Kidney (tissue), 13 donors: ENCODE measurements at regions not wholly inside any gene's neighbourhood (a gene's known extent, or its start where the extent isn't known, plus 50 kb on each side); places are given as distances from the start of the nearest gene placed in this dataset.

Experiments
- DNase-seq, 5 donors: peaks; one replicate each; pipeline ENCODE4 v3.0.0-alpha.2; 2013 to 2020
- FAIRE-seq: peaks from 2 replicates; lab custom pipeline; 2012; peaks lifted over from hg19 to GRCh38; lab: Jason Lieb, UNC
- H3K27ac ChIP-seq, 2 donors: one replicate each; pipeline ENCODE4 v1.7.0; 2013; ENCODE audit warnings: low read depth in 2 of 2, low read length in 2 of 2, inconsistent platforms in 1 of 2
- H3K27me3 ChIP-seq: one replicate; pipeline ENCODE4 v1.7.1; 2013; ENCODE audit warnings: low read length, inconsistent platforms; ENCODE audit not compliant: control insufficient read depth, insufficient read depth
- H3K36me3 ChIP-seq, 3 donors: one replicate each; pipeline versions ENCODE4 v1.7.0 to v1.7.1; 2013; ENCODE audit warnings: low read length in 3 of 3, control low read depth in 1 of 3, inconsistent platforms in 1 of 3; ENCODE audit not compliant: insufficient read depth in 3 of 3, control insufficient read depth in 2 of 3
- H3K4me1 ChIP-seq, 3 donors: one replicate each; pipeline versions ENCODE4 v1.7.0 to v1.7.1; 2013; ENCODE audit warnings: low read length in 3 of 3, inconsistent platforms in 1 of 3, low read depth in 1 of 3; ENCODE audit not compliant: control insufficient read depth in 2 of 3, insufficient read depth in 2 of 3
- H3K4me3 ChIP-seq, 3 donors: one replicate each; pipeline versions ENCODE4 v1.7.0 to v1.8.1; 2013; ENCODE audit warnings: low read length in 3 of 3, control low read depth in 1 of 3, inconsistent platforms in 1 of 3
- H3K9ac ChIP-seq, 3 donors: one replicate each; pipeline versions ENCODE4 v1.7.0 to v1.7.1; 2013; ENCODE audit warnings: low read length in 3 of 3, control low read depth in 1 of 3, inconsistent platforms in 1 of 3
- H3K9me3 ChIP-seq, 3 donors: one replicate each; pipeline versions ENCODE4 v1.7.0 to v1.7.1; 2013; ENCODE audit warnings: low read length in 3 of 3, control low read depth in 1 of 3, inconsistent platforms in 1 of 3; ENCODE audit not compliant: control insufficient read depth in 2 of 3, insufficient read depth in 1 of 3
- CTCF ChIP-seq: IDR thresholded peaks from 3 replicates; pipeline ENCODE4 v1.5.1; 2012; ENCODE audit warnings: mild to moderate bottlenecking, moderate library complexity, borderline replicate concordance; ENCODE audit not compliant: insufficient read depth; ENCODE audit errors: extremely low read depth
- intact Hi-C: fragments of 100-400 bp; cut with DNase I; formaldehyde crosslinking; loops from one replicate; pipeline ENCODE4 v1.11.1; 2022
- donor health status: control.
- donor health status: control.
- donor health status: control.
- donor health status: control.
- donor health status: control.
- donor health status: DM: yes; HTN: yes; CAD: no.
- donor health status: Normal renal cell carcinoma (clear cell type).

DNA sequence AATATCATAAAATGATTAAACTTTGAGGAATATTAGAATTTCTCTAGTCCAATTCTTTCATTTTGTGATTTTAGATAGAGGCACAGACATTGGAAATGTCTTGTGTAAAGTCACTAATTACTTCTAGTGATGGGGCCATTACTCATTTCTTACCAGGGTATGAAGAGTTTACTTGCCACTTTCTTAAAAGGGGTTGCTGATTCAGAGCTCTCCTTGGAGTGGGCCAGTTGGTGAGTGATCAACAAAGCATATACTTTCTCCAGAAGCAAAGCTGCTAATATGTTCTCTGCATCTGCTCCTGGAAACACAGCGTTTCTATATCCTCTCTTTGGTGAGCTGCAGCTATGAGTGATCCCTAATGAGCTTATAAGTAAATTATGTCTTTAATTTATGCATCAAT, 408.9 kb upstream of the LRATD1 start:
- FAIRE-seq (no peak), DNase-seq (no peak)
- Histone ChIP-seq H3K9ac (no peak overlapping the region), H3K4me3 (no peak overlapping the region), H3K9me3 (no peaks in the 10 kb centered on the region), H3K36me3 (no peaks in the 10 kb centered on the region), H3K27ac (no peak overlapping the region), H3K27me3 (no peaks in the 10 kb centered on the region), H3K4me1 (no peaks in the 10 kb centered on the region)
- no peak for TF ChIP-seq CTCF
- intact Hi-C loops: no loop called here

- no peak for TF ChIP-seq CTCF
- H3K9me3 ChIP-seq: no peaks in the 10 kb centered on the region
- H3K4me3 ChIP-seq: no peak overlapping the region
- FAIRE-seq (no peak), DNase-seq (peak in 1 of 5 donors; percentile 1)
- intact Hi-C loops: no loop called here
- H3K4me1 ChIP-seq: no peaks in the 10 kb centered on the region
- no peaks in the 10 kb centered on the region for H3K27me3 ChIP-seq
- no peak overlapping the region for H3K9ac ChIP-seq
- H3K27ac ChIP-seq: no peak overlapping the region
- no peaks in the 10 kb centered on the region for H3K36me3 ChIP-seq
Measured at GRCh38 chr2:14231391-14231898, 401.1 kb upstream of the LRATD1 start.

GRCh38 chr2:14232217-14232616, 400.3 kb upstream of the LRATD1 start:
- FAIRE-seq: no peak
- H3K27ac ChIP-seq: no peak overlapping the region
- H3K9me3 ChIP-seq: no peaks in the 10 kb centered on the region
- no peak overlapping the region for H3K9ac ChIP-seq
- no peak for DNase-seq
- H3K4me1 ChIP-seq: no peaks in the 10 kb centered on the region
- H3K4me3 ChIP-seq: no peak overlapping the region
- no peaks in the 10 kb centered on the region for H3K36me3 ChIP-seq
- H3K27me3 ChIP-seq: no peaks in the 10 kb centered on the region
- no peak for TF ChIP-seq CTCF
- intact Hi-C loops: no loop called here

DNA sequence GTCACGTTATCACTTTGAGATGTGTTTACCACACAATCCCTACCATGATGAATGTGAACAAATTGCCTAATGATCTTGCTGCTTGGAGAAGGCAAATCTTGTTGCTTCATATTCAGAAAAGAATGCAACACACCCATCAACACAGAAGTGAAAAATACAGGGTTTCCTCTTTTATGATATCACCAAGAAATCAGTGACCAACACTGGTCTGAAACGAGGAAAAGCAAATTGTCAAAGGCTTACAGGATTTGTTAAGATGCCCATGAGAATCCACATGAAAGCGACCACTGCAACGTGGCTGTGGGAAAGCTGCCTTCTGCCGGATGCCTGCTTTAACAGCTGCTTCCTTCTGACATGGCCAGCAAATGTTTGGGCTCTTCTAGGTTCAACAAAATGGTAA, 397.6 kb upstream of the LRATD1 start:
- no peak for FAIRE-seq
- no peak for DNase-seq

More for the DNA sequence above, 397.6 kb upstream of the LRATD1 start:
- H3K4me1 ChIP-seq: no peaks in the 10 kb centered on the region
- H3K9me3 ChIP-seq: no peaks in the 10 kb centered on the region
- H3K27me3 ChIP-seq: no peaks in the 10 kb centered on the region
- no peak overlapping the region for H3K4me3 ChIP-seq
- no peaks in the 10 kb centered on the region for H3K36me3 ChIP-seq
- TF ChIP-seq CTCF: no peak
- intact Hi-C loops: no loop called here
- no peak overlapping the region for H3K9ac ChIP-seq
- H3K27ac ChIP-seq: no peak overlapping the region
